ENCODE measurements at regions not wholly inside any gene's neighbourhood (a gene's known extent, or its start where the extent isn't known, plus 50 kb on each side); places are given as distances from the start of the nearest gene placed in this dataset.
"Not testable (repeated sequence)": the region's sequence is repeated elsewhere in the genome, so short reads cannot be mapped to it uniquely, and the experiment has no call there.

DNA sequence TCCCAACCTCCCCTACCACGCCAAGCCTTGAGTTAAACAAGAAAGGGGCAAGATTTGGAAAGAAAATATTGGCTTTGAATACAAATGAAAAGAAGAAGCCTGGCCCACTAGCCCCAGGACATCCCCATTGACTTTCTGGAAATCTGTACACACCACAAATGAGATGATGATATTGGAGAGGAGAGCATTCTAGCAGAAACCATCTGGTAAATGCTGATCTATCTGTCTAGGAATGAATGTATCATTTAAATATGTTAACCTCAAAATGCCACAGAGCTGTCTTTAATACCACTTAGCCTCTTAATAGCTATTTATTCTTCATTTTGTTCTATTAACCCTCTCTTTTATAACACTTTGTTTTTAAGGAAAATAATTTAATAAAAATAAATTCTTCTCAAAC is 270.2 kb upstream of the PDE4D start:
- DNase-seq = no peak

DNA sequence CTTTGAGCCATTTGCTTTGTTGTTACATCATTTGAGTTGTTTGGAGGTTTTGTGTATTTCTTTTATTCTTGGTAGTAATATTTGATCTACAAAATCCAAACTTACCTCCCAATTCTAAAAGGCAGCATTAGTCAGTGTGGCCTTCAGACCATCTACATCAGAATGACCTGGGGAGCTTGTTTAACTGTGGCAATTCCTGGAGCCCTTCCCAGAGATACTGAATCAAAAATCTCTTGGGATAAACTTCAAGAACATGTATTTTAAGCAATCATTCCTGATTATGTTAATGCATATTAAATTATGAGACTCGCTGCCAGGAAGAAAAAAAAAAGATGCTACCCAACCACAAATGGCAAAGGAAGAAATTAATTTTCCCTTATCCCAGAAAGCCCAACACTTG is 268.9 kb upstream of the PDE4D start:
- DNase-seq = no peak

DNA sequence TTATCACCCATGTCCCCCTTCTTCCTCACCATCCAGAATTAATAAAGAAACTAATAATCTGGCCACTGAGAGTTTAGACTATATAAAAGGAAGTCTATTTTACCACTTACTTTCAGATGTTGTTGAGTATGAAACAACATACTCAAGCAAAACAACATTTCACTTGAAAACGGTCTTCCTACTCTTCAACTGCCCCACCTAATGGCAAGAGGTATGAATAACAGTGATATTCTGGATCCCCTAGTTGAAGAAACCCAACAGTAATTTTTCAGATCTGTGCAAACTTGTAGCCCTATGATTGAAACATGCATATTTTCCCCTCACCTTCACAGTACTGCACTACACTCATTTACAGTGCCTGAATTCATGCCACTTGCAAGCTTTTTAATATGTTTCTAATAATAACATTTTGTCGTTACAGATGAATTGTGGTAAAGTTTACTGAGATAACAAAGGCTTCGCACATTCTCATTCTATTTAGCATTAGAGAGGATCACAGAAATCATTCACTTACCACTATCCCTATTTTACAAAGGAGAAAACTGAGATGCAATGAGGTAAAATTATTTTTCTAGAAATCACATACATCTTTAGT is 267.9 kb upstream of the PDE4D start:
- DNase-seq = no peak

DNA sequence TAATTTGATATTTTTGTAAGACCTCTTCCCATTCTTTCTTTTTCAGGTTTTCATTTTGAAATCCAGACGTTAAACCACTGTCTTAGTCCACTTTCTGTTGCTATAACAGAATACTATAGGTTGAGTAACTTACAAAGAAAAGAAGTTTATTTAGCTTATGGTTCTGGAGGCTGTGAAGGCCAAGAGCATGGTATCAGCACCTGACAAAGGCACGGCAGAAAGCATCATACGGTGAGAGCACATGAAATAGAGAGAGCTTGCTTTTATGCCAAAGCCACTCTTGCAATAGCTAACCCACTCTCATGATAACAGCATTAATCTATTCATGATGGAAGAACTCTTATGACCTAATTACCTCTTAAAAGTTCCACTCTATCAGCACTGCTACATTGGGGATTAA is 255.6 kb upstream of the PDE4D start:
- no peak for DNase-seq

DNA sequence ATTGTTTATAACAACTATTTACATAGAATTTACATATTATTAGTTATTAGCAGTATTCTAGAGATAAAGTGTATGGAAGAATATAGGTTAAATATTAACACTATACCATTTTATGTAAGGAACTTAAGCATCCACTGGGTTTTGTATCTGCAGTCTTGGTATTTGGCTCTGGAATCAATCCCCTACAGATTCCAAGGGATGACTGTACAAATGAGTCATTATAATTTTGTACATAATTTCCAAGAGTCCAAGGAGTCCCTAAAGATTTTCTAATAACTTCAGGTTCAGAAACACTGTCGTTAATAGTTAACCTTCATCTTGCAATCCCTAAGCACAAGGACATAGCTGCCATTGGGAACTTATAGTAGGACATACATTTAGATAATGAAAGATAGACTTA is 254.8 kb upstream of the PDE4D start:
- no peak for DNase-seq

- no peak for DNase-seq
Measured at GRCh38 chr5:60147791-60148190, 254.3 kb upstream of the PDE4D start.

DNA sequence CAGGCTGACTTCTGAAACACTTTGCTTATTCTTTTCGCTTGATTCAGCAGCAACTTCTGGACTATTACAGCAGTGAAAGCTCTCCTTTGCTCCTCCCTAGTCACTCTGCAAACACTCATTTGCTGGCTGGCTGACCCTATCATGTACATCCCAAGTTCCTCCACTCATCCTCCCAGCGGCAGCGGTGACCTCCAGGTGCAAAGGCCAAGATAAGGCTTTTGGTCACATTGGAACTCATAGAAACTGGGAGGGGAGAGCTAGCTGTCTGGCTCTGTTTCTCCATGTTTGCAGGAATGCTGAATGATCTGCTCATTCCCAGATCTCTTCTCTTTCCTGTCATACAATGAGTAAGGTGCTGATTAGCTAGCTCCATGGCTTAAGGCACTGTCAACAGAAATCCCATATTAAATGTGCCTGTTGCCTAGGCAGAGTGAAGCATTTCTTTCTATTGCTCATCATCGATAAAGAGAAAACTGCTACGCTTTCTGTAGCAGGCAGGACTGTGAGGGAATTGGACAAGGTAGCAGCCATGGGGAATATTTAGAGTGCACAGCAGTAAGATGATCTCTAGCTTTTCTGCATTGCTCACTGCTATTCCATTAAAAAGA is 250.5 kb upstream of the PDE4D start:
- DNase-seq = no peak

GRCh38 chr5:60141119-60141518 is 247.6 kb upstream of the PDE4D start:
- no peak for DNase-seq

DNA sequence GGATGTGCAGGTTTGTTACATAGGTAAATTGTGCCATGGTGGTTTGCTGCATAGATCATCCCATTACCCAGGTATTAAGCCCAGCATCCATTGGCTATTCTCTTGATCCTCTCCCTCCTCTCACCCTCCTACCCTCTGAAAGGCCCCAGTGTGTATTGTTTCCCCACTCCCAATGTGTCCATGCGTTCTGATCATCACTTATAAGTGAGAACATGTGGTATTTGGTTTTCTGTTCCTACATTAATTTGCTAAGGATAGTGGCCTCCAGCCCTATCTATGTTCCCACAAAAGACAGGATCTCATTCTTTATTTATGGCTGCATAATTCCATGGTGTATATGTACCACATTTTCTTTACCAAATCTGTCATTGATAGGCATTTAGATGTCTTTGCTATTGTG is 243.3 kb upstream of the PDE4D start:
- no peak for DNase-seq

DNA sequence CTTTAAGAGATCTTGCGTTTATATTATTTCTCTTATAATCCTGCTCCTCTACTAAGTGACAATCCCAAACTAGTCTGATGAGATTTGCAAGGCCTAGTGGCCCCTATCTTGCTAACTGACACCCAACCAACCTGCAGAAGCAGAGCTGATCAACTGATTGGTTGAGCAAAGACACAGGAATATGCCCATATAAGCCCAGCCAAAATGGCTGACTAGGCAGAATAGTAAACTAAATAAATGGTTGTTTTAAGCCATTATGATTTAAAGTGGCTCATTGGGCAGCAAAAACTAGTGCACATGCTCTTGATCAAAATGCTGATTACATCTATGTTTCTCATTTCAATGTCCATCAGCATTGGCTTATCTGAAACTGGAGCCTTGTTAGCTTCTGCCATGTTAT is 238.0 kb upstream of the PDE4D start:
- DNase-seq = no peak

GRCh38 chr5:60125636-60126035 is 232.1 kb upstream of the PDE4D start:
- DNase-seq = no peak

- DNase-seq = no peak
Measured at GRCh38 chr5:60102961-60103693, 209.6 kb upstream of the PDE4D start.

DNA sequence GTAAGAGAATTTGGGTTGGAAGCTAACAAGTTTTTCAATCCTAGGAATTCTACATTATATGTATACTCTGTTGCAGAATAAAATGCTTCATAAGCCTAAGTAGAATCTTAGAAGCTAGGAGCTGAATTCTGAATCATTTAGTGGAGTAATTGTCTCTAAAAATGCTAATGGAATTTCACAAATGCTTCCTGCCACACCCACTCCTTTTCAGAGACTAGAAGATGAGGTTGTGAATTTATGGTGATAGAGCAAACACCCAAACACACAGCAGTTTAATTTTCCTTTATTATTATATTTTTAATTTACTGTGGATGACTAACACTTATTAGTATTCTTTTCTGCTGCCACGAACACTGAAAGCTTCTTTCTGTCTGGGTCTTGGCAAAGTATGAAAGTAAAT is 208.0 kb upstream of the PDE4D start:
- no peak for DNase-seq

GRCh38 chr5:60092671-60093422 is 199.3 kb upstream of the PDE4D start:
- DNase-seq = no peak

DNA sequence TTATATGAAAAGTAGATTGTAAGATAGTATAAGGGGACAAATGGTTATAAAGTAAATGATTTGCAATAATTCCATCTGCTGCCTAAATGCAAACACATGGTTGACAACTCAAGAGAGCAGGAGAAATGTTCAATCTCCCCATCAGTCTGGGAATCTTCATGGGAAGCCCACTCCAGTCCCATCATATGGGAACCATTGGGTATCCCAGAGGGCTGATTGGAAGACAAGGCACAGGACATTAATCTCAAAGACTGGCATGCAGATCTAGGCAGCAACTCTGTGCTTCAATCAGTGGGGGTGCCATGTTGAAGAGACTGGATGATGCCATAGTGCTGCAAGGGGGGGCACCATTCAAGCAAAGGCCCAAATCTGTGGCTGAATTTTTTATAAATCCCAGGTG is 193.1 kb upstream of the PDE4D start:
- no peak for DNase-seq

GRCh38 chr5:60084226-60084625 is 190.7 kb upstream of the PDE4D start:
- no peak for DNase-seq

DNA sequence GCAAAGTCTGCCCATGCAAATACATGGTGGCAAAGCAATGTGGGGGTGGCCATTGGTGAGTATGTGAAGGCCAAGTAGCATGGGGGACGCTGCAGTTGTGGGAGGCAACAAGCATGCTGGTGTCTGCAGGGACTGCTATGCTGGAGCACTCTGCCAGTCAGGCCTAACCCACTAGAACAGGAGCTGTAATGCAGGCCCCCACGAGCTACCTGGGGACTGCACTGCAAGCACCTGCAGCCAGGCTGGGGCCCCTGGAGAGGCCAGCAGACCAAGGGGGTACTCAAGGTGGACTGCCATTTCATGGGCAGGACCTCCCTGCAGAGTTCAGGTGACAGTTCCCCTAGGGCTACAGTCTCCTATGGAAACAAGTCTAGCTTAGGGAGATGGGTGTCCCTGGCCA is 183.8 kb upstream of the PDE4D start:
- DNase-seq = no peak

DNA sequence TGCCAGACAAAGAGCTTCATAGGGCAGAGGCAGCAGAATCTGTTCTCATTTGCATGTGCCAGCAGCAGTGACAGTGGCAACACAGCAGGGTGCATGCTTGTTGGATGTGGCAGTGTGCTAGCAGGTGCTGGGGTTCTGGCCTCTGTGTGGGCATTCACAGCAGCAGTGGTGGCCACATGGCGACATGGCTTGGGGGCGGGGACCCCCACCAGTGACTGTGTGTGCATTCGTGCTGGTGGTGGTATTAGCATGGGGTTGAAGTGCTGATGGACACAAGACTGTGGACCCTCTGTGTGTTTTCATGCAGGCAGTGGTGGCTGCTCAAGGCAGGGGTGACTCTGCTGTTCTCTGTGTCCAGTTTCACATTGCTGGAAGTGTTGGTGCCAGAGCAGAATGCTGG is 183.2 kb upstream of the PDE4D start:
- no peak for DNase-seq

- no peak for DNase-seq
Measured at GRCh38 chr5:60066502-60066901, 173.0 kb upstream of the PDE4D start.

DNA sequence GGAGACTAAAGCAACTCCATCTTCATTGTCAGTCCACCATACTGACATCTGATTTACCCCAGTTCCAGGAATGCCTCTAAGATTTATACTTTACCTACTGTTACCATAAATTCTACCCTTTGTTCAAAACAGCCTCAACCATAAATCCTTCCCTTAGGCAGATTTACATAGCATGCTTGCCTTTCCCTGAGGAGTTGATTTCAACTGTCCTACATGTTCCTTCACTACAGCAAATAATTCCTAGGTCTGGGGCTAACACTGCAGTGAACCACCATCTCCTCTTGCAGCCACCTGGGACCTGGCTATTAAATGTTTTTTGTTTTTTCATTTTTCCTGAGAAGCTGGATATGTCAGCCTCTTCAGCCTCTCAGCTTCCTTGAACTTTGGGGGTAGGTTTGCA is 166.9 kb upstream of the PDE4D start:
- no peak for DNase-seq

DNA sequence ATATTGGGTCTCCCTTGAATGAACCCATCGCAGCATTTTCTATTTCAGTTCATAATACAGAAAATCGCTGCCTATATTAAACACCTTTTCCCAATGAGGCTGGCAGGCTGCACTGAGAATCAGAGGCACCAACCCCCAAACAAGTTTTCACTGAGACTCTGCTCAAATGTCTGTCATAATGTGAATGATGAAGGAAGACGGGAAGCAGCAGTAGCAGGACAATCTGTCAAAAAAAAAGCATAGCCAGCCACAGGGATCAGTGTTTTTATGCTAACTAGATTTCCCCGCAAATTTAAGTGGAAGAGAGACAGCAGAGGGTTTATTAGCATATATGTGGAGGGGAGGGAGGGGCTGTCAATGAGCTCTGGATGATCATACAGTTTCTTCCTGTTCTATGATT is 162.7 kb upstream of the PDE4D start:
- no peak for DNase-seq

- DNase-seq = no peak
Measured at GRCh38 chr5:60055168-60055567, 161.6 kb upstream of the PDE4D start.

- DNase-seq = not testable (repeated sequence)
Measured at GRCh38 chr5:60041996-60042664, 148.6 kb upstream of the PDE4D start.
